ENCODE measurements at regions not wholly inside any gene's neighbourhood (a gene's known extent, or its start where the extent isn't known, plus 50 kb on each side); places are given as distances from the start of the nearest gene placed in this dataset.

DNA sequence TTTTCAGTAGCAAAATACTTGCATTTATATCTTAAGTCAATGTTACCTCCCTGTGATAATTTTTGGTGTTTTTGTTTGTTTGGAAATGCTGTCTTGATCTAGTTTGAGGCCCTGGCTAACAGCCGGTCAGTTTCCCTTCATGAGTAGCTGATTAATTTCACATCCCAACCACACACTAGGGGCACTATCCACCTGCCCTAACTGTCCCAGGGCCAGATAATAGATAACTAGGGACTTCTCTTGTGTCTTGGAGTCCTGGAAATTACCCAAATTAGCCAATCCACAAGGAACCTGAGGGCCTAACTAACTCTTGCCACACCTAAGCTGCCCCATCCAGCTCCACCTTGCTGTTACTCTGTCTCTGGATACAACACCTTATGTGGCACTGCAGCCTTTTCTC, 399.9 kb downstream of the FOXG1 start:
- TF ChIP-seq, protein P1, sequence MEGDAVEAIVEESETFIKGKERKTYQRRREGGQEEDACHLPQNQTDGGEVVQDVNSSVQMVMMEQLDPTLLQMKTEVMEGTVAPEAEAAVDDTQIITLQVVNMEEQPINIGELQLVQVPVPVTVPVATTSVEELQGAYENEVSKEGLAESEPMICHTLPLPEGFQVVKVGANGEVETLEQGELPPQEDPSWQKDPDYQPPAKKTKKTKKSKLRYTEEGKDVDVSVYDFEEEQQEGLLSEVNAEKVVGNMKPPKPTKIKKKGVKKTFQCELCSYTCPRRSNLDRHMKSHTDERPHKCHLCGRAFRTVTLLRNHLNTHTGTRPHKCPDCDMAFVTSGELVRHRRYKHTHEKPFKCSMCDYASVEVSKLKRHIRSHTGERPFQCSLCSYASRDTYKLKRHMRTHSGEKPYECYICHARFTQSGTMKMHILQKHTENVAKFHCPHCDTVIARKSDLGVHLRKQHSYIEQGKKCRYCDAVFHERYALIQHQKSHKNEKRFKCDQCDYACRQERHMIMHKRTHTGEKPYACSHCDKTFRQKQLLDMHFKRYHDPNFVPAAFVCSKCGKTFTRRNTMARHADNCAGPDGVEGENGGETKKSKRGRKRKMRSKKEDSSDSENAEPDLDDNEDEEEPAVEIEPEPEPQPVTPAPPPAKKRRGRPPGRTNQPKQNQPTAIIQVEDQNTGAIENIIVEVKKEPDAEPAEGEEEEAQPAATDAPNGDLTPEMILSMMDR (IDR thresholded peaks at IDR 0.05): no peak

- TF ChIP-seq, protein P1 (IDR thresholded peaks at IDR 0.05): no peak
These were observed 401.6 kb downstream of the FOXG1 start for GRCh38 chr14:29168149-29168548.

GRCh38 chr14:29169408-29169807, 402.8 kb downstream of the FOXG1 start:
- TF ChIP-seq, protein P1 (IDR thresholded peaks at IDR 0.05): no peak

GRCh38 chr14:29175706-29176105, 409.1 kb downstream of the FOXG1 start:
- TF ChIP-seq, protein P1 (IDR thresholded peaks at IDR 0.05): no peak

GRCh38 chr14:29176876-29177275, 410.3 kb downstream of the FOXG1 start:
- TF ChIP-seq, protein P1 (IDR thresholded peaks at IDR 0.05): no peak

- TF ChIP-seq, protein P1 (IDR thresholded peaks at IDR 0.05): no peak
These were observed 412.4 kb downstream of the FOXG1 start for GRCh38 chr14:29178971-29179370.

GRCh38 chr14:29191092-29191491, 424.5 kb downstream of the FOXG1 start:
- TF ChIP-seq, protein P1 (IDR thresholded peaks at IDR 0.05): no peak

DNA sequence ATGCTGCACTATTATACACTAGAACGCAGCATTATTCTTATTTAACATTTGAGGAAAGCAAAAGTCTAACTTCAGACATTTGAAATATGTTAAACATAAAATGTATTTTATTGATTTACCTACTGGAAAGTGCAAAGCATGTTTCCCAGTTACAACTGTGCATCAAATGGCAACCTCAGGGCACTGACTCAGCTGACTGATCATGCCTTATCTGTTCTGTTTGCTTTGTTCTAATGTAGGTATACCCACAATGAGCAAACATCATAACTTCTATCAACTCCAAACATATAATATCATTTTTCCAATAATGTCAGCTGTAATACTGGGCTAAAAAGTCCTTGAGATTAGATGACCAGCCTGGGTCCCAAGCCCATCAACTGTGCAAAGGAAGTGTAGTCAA, 431.0 kb downstream of the FOXG1 start:
- TF ChIP-seq, protein P1 (IDR thresholded peaks at IDR 0.05): no peak
